NCI-H2029 (cell line): ENCODE measurements at regions not wholly inside any gene's neighbourhood (a gene's known extent, or its start where the extent isn't known, plus 50 kb on each side); places are given as distances from the start of the nearest gene placed in this dataset.

Experiments used
- DNase-seq: peaks from one replicate; lab custom pipeline; 2025; lab: John Stamatoyannopoulos, UW

GRCh38 chr5:175285261-175285660 is 158.7 kb downstream of the DRD1 start:
- DNase-seq, result no peak

- DNase-seq, result no peak
Observed at GRCh38 chr5:175284806-175285205, 159.2 kb downstream of the DRD1 start.

DNA sequence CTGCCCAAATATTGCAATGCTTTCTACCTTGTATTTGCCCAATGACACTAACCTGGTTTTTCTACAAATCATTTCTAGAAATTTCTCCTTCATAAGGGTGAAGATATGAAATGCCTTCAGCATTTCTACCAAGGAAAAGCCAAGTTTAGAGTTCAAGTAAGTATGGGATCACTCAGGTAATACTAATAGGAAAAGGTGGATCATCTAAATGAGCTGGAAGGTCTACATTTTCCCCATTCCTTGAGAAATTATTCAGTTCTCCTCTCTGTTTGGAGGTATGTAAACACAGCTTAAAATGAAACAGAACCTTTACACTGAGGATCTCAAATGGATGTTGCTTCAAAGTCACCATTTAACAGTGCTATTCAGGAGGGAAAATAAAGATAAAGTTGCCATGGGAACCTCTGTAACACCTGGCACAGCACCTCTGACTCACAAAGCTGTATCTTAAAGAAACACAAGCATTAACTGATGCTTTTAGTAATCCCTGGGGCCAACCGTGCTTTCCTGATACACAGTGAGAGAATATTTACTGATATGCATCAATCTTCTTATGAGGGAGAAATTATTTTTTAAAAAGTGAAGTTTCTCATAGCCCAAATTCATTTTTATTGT is 161.3 kb downstream of the DRD1 start:
- no peak for DNase-seq

GRCh38 chr5:175281714-175282113 is 162.3 kb downstream of the DRD1 start:
- no peak for DNase-seq

- no peak for DNase-seq
Observed at GRCh38 chr5:175281257-175281656, 162.7 kb downstream of the DRD1 start.

DNA sequence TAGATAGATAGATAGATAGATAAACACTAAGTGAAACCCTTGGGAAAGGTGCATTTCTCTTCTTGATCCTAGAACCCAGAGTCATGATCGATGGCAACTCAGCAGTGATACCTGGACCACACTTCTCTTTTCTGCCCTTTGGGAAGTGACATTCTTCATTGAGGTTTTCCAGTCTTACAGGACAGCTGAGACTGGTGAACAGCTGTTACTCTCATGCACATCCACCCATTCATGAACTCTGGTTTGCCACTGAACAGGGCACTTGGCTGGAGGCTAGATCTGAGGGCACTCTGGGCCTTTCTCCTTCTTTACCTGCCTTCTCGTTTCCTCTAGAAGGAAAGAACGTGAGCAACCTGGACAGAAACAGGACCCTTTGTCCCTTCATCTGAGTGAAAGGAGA is 164.5 kb downstream of the DRD1 start:
- DNase-seq, result no peak

GRCh38 chr5:175275748-175276147 is 168.2 kb downstream of the DRD1 start:
- no peak for DNase-seq

DNA sequence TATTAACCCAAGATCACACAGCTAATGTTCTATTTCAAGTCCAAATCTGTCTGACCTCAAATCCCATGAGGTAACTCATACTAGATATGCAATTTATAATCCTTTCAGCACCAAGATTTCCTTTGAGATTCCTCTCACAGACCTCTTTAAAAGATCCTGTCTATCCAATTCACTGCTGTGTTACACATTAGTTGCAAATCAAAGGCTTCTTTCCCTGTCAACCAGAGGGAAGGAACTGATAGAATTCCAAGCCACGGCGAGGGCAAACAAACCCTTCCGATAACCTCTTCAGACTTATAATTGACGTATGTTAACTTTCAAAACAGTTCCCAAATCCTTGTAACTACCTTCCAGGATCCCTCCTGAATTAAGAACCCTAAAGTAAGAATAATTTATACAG is 168.9 kb downstream of the DRD1 start:
- DNase-seq, result no peak

GRCh38 chr5:175274171-175274570 is 169.8 kb downstream of the DRD1 start:
- DNase-seq, result no peak

- DNase-seq, result no peak
Observed at GRCh38 chr5:175264406-175264805, 179.6 kb downstream of the DRD1 start.

GRCh38 chr5:175263776-175264175 is 180.2 kb downstream of the DRD1 start:
- DNase-seq, result no peak

DNA sequence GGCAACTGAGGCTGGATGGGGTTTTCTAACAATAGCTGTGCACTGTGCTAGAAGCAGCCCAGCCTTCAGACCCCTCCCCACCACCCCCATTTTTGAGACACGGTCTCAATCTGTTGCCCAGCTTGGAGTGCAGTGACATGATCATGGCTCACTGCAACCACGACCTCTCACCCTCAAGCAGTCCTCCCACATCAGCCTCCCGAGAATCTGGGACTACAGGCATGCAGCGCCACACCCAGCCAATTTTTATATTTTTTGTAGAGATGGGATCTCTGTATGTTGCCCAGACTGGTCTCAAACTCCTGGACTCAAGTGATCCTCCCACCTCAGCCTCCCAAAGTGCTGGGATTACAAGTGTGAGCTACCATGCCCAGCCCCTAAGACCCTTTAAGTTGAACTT is 182.5 kb downstream of the DRD1 start:
- DNase-seq, result no peak

DNA sequence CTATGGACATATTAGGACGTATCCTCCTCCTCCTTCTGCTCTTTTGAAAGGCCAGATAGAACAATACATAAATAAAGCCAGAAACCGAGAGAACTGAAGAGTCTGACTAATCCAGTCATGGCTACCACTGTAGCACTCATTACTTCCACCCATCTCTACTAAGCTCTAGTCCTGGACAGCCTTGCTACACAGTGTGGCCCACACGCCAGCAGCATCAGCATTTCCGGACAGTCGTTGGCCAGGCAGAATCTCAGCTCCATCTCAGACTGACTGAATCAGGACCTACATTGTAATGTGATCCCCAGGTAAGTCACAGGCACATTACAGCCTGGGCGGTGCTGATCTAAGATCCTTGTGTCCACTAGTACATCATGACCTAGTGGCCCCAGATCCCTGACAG is 182.9 kb downstream of the DRD1 start:
- no peak for DNase-seq

DNA sequence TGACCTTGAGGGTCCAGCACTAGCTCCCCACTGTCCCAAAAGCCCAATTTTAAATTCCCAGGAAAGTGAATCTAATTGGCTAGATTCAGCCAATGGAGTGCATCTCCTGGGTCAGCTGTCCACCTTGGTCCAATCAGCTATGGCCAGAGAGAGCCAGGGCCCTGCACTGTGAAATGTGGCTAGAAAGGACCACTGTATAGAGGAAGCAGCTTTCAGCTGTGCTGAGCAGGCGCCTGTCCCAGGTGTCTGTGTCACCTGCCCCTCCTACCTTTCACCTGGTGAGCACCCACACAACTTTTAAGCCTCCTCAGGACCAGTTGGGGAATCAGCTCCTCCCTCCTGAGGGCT is 186.2 kb downstream of the DRD1 start:
- DNase-seq, result no peak

- no peak for DNase-seq
Observed at GRCh38 chr5:175257128-175257846, 186.7 kb downstream of the DRD1 start.

DNA sequence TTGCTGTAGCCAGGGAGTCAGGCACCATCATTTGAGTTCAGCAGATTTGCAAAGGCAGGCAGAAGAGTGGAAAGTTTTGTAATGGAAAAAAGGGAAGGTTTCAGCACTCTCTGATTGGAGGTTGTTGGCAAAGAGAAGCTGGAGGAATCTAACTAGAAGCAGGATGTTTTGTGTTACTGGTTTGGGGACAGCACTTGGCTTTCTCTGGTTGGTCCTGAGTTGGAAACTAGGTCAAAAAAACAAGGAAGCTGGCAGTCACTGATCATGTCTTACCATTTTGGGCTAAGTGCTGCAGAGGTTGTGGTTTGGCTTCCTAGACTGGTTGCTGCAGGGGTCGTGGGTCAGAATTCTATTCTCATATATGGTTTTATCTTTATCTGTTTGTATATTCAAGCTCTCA is 189.8 kb downstream of the DRD1 start:
- no peak for DNase-seq

DNA sequence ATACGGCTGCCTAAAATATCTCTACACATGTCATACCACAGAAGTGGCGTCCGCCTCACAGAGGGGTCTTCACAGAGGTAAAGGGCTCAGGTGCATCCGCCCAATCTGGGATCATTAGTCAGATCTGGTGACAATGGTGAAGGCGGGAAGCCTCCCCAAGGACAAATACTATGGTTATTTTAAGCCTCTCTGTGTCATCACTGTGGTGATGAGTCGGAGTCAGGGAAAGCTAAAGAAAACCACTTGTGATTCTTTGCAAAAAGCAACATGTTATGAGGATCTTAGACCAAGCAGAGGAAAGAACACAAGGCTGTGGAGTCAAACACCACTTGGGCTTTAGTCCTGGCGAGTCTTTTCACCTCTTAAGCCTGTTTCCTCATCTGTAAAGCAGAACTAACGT is 190.4 kb downstream of the DRD1 start:
- no peak for DNase-seq

- DNase-seq, result no peak
Observed at GRCh38 chr5:175252234-175252805, 191.7 kb downstream of the DRD1 start.

DNA sequence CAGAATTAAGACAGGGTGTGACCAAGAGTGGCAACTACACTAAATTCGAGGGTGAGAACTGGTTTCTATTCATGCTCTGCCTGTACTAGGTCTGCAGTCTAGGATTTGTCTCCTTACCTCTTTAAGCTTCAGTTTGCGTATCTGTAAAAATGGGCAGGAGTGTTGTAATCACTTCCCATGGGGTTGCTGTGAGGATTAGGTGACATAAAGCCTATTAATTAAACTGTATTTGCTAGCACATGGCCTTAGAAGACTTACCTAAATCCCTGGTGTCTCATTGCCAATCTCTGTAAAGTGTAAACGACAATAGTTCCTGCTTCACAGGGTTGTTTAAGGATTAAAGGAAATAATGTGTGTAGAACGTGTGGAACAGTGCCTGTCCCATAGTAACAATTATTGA is 193.6 kb downstream of the DRD1 start:
- no peak for DNase-seq

GRCh38 chr5:175248416-175248905 is 195.5 kb downstream of the DRD1 start:
- DNase-seq, result no peak

DNA sequence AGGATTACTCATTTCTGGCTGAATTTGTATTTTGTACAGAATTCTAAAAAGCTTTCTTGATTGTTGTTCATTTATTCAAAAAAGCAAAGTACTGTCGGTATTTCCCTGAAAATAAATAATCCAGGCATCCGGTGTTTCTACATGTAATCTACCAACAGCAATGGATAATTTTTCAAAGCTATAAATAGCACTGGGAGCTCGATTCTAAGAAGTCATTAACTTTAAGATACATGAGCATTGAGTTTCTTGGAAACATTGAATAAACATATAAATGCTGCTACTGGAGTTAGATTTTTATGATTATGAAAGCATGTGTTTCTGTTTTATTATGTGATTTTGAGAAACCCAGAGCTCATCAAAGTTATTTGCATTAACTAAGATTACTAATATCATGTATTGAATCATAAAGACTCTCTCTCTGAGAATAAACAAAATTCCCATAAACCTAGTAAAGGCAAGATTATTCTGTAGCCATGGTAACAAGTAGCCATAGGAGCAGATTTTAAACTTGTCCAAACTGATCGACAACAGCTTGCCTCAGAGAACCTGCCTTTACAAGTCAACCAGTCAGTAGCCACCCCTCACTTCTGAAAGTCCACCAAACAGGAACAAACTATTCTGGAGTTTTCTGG is 197.0 kb downstream of the DRD1 start:
- no peak for DNase-seq

- no peak for DNase-seq
Observed at GRCh38 chr5:175246242-175246888, 197.6 kb downstream of the DRD1 start.

DNA sequence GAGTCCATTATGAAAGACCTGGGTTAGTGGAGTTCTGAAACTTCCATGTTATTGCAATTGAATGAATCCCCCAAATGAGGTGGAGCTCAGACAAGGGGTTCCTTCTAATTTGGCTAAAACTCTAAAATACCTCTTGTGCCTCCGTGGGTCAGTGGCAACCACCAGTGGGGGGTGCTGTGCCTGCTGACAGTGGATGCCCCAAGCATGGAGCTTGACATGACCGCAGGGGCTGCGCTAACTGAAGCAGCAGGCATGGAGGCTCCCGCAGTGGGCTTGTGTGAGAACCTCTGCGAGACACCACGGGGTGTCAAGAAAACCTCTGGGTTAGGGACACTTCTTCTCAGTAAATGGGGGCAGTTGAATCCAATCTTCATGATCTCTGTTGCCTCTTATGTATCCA is 200.5 kb downstream of the DRD1 start:
- DNase-seq, result no peak
